ENCODE measurements at regions not wholly inside any gene's neighbourhood (a gene's known extent, or its start where the extent isn't known, plus 50 kb on each side); places are given as distances from the start of the nearest gene placed in this dataset.

DNA sequence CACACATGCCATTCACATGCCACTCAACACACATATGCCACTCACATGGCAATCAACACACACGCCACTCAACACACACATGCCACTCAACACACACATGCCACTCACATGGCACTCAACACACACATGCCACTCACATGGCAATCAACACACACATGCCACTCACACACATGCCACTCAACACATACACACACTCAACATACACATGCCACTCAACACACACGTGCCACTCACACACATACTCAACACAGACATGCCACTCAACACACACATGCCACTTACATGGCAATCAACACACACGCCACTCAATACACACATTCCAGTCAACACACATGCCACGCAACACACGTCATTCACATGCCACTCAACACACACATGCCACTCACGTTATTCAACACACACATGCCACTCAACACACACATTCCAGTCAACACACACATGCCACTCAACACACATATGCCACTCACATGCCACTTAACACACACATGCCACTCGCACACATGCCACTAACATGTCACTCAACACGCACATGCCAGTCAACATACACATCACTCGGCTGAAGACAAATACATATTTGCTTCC is 182.9 kb downstream of the NPHP4 start:
- intact Hi-C loops (cut with DNase I) = no loop called here
- no peak overlapping the region for H3K4me3 ChIP-seq
- H3K9me3 ChIP-seq = no peaks in the 10 kb centered on the region
- no peak overlapping the region for H3K27ac ChIP-seq
- no peaks in the 10 kb centered on the region for H3K4me1 ChIP-seq
- ATAC-seq = no peak
- peaks cover 0 to 17% (median 6%) of the 10 kb centered on the region in 9 donors for H3K27me3 ChIP-seq
- no peak for DNase-seq
- H3K36me3 ChIP-seq = no peaks in the 10 kb centered on the region
- WGBS, 4 donors = 86 to 96% (median 91%) methylated on average over 9 of the region's 9 CpGs
- TF ChIP-seq, protein P1, sequence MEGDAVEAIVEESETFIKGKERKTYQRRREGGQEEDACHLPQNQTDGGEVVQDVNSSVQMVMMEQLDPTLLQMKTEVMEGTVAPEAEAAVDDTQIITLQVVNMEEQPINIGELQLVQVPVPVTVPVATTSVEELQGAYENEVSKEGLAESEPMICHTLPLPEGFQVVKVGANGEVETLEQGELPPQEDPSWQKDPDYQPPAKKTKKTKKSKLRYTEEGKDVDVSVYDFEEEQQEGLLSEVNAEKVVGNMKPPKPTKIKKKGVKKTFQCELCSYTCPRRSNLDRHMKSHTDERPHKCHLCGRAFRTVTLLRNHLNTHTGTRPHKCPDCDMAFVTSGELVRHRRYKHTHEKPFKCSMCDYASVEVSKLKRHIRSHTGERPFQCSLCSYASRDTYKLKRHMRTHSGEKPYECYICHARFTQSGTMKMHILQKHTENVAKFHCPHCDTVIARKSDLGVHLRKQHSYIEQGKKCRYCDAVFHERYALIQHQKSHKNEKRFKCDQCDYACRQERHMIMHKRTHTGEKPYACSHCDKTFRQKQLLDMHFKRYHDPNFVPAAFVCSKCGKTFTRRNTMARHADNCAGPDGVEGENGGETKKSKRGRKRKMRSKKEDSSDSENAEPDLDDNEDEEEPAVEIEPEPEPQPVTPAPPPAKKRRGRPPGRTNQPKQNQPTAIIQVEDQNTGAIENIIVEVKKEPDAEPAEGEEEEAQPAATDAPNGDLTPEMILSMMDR (IDR thresholded peaks at IDR 0.05) = no peak
- no peak for TF ChIP-seq POLR2A (IDR thresholded peaks at IDR 0.05)

DNA sequence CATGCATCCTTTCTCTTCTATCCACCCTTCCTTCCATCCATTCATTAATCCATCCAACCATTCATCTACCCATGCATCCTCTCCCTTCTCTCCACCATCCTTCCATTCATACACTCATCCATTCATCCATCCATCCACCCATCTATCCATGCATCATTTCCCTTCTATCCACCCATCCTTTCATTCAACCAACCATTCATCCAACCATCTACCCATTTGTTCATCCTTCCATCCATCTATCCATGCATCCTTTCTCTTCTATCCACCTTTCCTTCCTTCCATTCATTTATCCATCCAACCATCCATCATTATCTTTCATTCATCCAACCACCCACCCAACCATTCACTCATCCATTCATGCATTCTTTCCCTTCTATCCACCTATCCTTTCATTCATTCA is 188.4 kb downstream of the NPHP4 start:
- Histone ChIP-seq H3K4me1 (no peaks in the 10 kb centered on the region), H3K36me3 (no peaks in the 10 kb centered on the region), H3K4me3 (no peak overlapping the region), H3K9me3 (no peaks in the 10 kb centered on the region), H3K27me3 (peaks cover 0 to 7% (median 0%) of the 10 kb centered on the region in 9 donors), H3K27ac (no peak overlapping the region)
- intact Hi-C loops (cut with DNase I) = no loop called here
- ATAC-seq = no peak
- TF ChIP-seq, protein P1 (IDR thresholded peaks at IDR 0.05) = no peak
- TF ChIP-seq POLR2A (IDR thresholded peaks at IDR 0.05) = no peak
- DNase-seq = no peak

DNA sequence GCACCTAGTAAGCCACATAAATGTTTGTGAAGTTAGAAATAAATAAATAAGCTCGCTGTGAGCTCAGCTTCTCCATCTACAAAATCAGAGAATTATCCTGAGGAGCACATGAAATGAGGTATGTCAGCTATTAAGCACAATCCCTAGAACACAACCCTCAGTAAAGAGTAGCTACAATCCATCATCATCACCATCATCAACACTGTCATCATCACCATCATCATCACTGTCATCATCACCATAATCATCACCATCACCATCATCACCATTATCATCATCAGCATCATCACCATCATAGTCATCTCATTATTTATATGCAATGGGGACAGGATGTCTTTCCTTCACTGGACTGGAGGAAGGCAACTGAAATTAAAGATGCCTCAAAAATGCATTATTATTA is 189.6 kb downstream of the NPHP4 start:
- Histone ChIP-seq H3K36me3 (no peaks in the 10 kb centered on the region), H3K4me1 (no peaks in the 10 kb centered on the region), H3K9me3 (no peaks in the 10 kb centered on the region), H3K27ac (no peak overlapping the region), H3K4me3 (no peak overlapping the region), H3K27me3 (no peaks in the 10 kb centered on the region)
- WGBS, 4 donors = 58 to 88% (median 81%) methylated on average over 1 of the region's 1 CpG
- intact Hi-C loops (cut with DNase I) = no loop called here
- DNase-seq (no peak), ATAC-seq (no peak)
- no peak for TF ChIP-seq POLR2A (IDR thresholded peaks at IDR 0.05)
- TF ChIP-seq, protein P1 (IDR thresholded peaks at IDR 0.05) = no peak

DNA sequence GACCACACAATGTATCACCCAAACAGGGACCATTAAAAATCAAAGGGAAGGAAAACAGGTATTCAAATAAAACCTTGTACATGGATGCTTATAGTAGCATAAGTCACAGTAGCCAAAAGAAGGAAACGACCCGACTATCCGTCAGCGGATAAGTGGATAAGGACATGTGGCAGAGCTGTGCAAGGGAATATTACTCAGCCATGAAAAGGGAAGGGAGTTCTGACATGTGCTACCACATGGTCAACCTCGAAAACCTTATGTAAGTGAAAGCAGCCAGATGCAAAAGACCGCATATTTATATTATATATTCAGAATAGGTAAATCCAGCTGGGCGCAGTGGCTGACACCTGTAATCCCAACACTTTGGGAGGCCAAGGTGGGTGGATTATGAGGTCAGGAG is 193.3 kb downstream of the NPHP4 start:
- TF ChIP-seq, protein P1 (IDR thresholded peaks at IDR 0.05) = no peak
- TF ChIP-seq POLR2A (IDR thresholded peaks at IDR 0.05) = no peak
- H3K36me3 ChIP-seq = no peaks in the 10 kb centered on the region
- intact Hi-C loops (cut with DNase I) = no loop called here
- H3K4me1 ChIP-seq = no peaks in the 10 kb centered on the region
- H3K4me3 ChIP-seq = no peak overlapping the region
- H3K9me3 ChIP-seq = no peaks in the 10 kb centered on the region
- DNase-seq = no peak
- H3K27ac ChIP-seq = no peak overlapping the region
- 91 to 95% (median 93%) methylated on average over 7 of the region's 7 CpGs for WGBS, 4 donors
- H3K27me3 ChIP-seq = peaks cover 0 to 6% (median 0%) of the 10 kb centered on the region in 9 donors
- no peak for ATAC-seq

Data from heart left ventricle (tissue), 16 donors.